Retina (tissue), 1 donor: ENCODE measurements at regions not wholly inside any gene's neighbourhood (a gene's known extent, or its start where the extent isn't known, plus 50 kb on each side); places are given as distances from the start of the nearest gene placed in this dataset.

ENCODE experiments used
- DNase-seq: peaks from one replicate; pipeline ENCODE4 v3.0.0-alpha.2; 2016

GRCh38 chr5:146940295-146940694 is 61.7 kb upstream of the PPP2R2B start:
- DNase-seq = no peak

- DNase-seq = no peak
Measured at GRCh38 chr5:146944019-146944418, 65.5 kb upstream of the PPP2R2B start.

- DNase-seq = no peak
Measured at GRCh38 chr5:146944764-146945616, 66.4 kb upstream of the PPP2R2B start.

GRCh38 chr5:146945617-146946084 is 67.1 kb upstream of the PPP2R2B start:
- no peak for DNase-seq

- DNase-seq = no peak
Measured at GRCh38 chr5:146947181-146947941, 68.8 kb upstream of the PPP2R2B start.

- no peak for DNase-seq
Measured at GRCh38 chr5:146948666-146949065, 70.1 kb upstream of the PPP2R2B start.

- no peak for DNase-seq
Measured at GRCh38 chr5:146952168-146952567, 73.6 kb upstream of the PPP2R2B start.

- no peak for DNase-seq
Measured at GRCh38 chr5:146956217-146956616, 77.7 kb upstream of the PPP2R2B start.

GRCh38 chr5:146959360-146959759 is 80.8 kb upstream of the PPP2R2B start:
- DNase-seq = no peak

- DNase-seq = no peak
Measured at GRCh38 chr5:146962801-146963355, 84.3 kb upstream of the PPP2R2B start.

- DNase-seq = peak; percentile 82
Measured at GRCh38 chr5:146965761-146966659, 87.5 kb upstream of the PPP2R2B start.

- DNase-seq = no peak
Measured at GRCh38 chr5:146967646-146968045, 89.1 kb upstream of the PPP2R2B start.

- no peak for DNase-seq
Measured at GRCh38 chr5:146971401-146971800, 92.8 kb upstream of the PPP2R2B start.

- DNase-seq = no peak
Measured at GRCh38 chr5:146986469-146986868, 107.9 kb upstream of the PPP2R2B start.

GRCh38 chr5:146993876-146994530 is 115.4 kb upstream of the PPP2R2B start:
- no peak for DNase-seq

GRCh38 chr5:146995878-146996277 is 117.3 kb upstream of the PPP2R2B start:
- DNase-seq = no peak

- DNase-seq = no peak
Measured at GRCh38 chr5:147015405-147015804, 136.8 kb upstream of the PPP2R2B start.

GRCh38 chr5:147017191-147017590 is 138.6 kb upstream of the PPP2R2B start:
- DNase-seq = no peak

- no peak for DNase-seq
Measured at GRCh38 chr5:147017621-147018020, 139.1 kb upstream of the PPP2R2B start.

- no peak for DNase-seq
Measured at GRCh38 chr5:147018812-147019211, 140.3 kb upstream of the PPP2R2B start.

- no peak for DNase-seq
Measured at GRCh38 chr5:147036691-147037245, 158.2 kb upstream of the PPP2R2B start.
